H1 (cell line): ENCODE measurements at regions not wholly inside any gene's neighbourhood (a gene's known extent, or its start where the extent isn't known, plus 50 kb on each side); places are given as distances from the start of the nearest gene placed in this dataset.

ENCODE experiments used
- CTCF ChIA-PET: fragments of 300-600 bp; sonication (Branson Sonifier 250); formaldehyde crosslinking; loops from one replicate; lab custom pipeline; 2021; ENCODE audit not compliant: partially characterized antibody; lab: Charles Lee
- POLR2A ChIA-PET: fragments of 300-600 bp; sonication (Branson Sonifier 250); formaldehyde crosslinking; loops from one replicate; lab custom pipeline; 2021; ENCODE audit warnings: inconsistent platforms; ENCODE audit not compliant: partially characterized antibody; lab: Charles Lee
- DNase-seq, 2 experiments: peaks; one replicate each; pipeline versions ENCODE4 v3.0.0 to v3.0.0-alpha.2; 2010 to 2022; ENCODE audit warnings: low spot score in 2 of 2, low read depth in 1 of 2, mixed read lengths in 1 of 2
- FAIRE-seq: peaks from 2 replicates; lab custom pipeline; 2011; peaks lifted over from hg19 to GRCh38; lab: Jason Lieb, UNC
- H2AFZ ChIP-seq: 2 replicates; pipeline ENCODE4 v1.8.1; 2012; ENCODE audit warnings: low read length, inconsistent platforms
- H2AK5ac ChIP-seq: 2 replicates; pipeline ENCODE4 v1.6.1; 2013; ENCODE audit warnings: low read depth, low read length
- H2BK120ac ChIP-seq: replicated peaks from 2 replicates; pipeline ENCODE3; 2013; ENCODE audit warnings: low read depth, low read length, inconsistent platforms
- H2BK12ac ChIP-seq: 2 replicates; pipeline ENCODE4 v1.6.1; 2013; ENCODE audit warnings: low read depth, low read length
- H2BK15ac ChIP-seq: 2 replicates; pipeline ENCODE4 v1.6.1; 2013; ENCODE audit warnings: low read length
- H2BK20ac ChIP-seq: 2 replicates; pipeline ENCODE4 v1.6.1; 2013; ENCODE audit warnings: low read length
- H2BK5ac ChIP-seq: 2 replicates; pipeline ENCODE4 v1.6.1; 2013; ENCODE audit warnings: low read depth, low read length
- H3K14ac ChIP-seq: 2 replicates; pipeline ENCODE4 v1.6.1; 2013; ENCODE audit warnings: inconsistent platforms; ENCODE audit not compliant: insufficient read length
- H3K18ac ChIP-seq: 2 replicates; pipeline ENCODE4 v1.6.1; 2013; ENCODE audit warnings: low read length; ENCODE audit errors: extremely low read depth
- H3K23ac ChIP-seq: 2 replicates; pipeline ENCODE4 v1.6.1; 2013; ENCODE audit warnings: inconsistent platforms; ENCODE audit not compliant: insufficient read length
- H3K23me2 ChIP-seq: 2 replicates; pipeline ENCODE4 v1.6.1; 2013; ENCODE audit warnings: low read depth, low read length
- H3K27ac ChIP-seq: 2 replicates; pipeline ENCODE4 v1.6.1; 2011; ENCODE audit warnings: low read depth, low read length, inconsistent platforms
- H3K27me3 ChIP-seq, 4 experiments: replicated peaks in 1 of 4; 1 replicate in 1 of 4; 2 replicates in 3 of 4; pipeline versions ENCODE4 v1.6.1 to v1.8.1; 2011 to 2013; ENCODE audit warnings: low read length in 3 of 4, mild to moderate bottlenecking in 3 of 4, inconsistent platforms in 2 of 4, mixed read lengths in 2 of 4, moderate library complexity in 1 of 4; ENCODE audit not compliant: control insufficient read depth in 3 of 4, insufficient read depth in 3 of 4; ENCODE audit errors: extremely low read depth in 1 of 4
- H3K36me3 ChIP-seq, 4 experiments: 2 replicates each; pipeline versions ENCODE4 v1.6.1 to v1.8.1; 2011 to 2013; ENCODE audit warnings: mild to moderate bottlenecking in 4 of 4, low read length in 3 of 4, moderate library complexity in 2 of 4, control low read depth in 1 of 4, inconsistent platforms in 1 of 4; ENCODE audit not compliant: insufficient read depth in 4 of 4, control insufficient read depth in 2 of 4
- H3K4ac ChIP-seq: replicated peaks from 2 replicates; pipeline ENCODE3; 2013; ENCODE audit warnings: low read length, low read depth, mixed read lengths, inconsistent platforms; ENCODE audit not compliant: insufficient read length
- H3K4me1 ChIP-seq, 4 experiments: replicated peaks in 1 of 4; 1 replicate in 1 of 4; 2 replicates in 3 of 4; pipeline versions ENCODE4 v1.6.1 to v1.8.1; 2011 to 2013; ENCODE audit warnings: low read length in 3 of 4, inconsistent platforms in 2 of 4, mixed read lengths in 1 of 4; ENCODE audit not compliant: insufficient read depth in 4 of 4, control insufficient read depth in 3 of 4
- H3K4me2 ChIP-seq, 2 experiments: 2 replicates each; pipeline versions ENCODE4 v1.6.1 to v1.8.1; 2011 to 2013; ENCODE audit warnings: low read depth in 2 of 2, low read length in 2 of 2, control low read depth in 1 of 2, inconsistent platforms in 1 of 2, mild to moderate bottlenecking in 1 of 2; ENCODE audit not compliant: insufficient read depth in 1 of 2
- H3K4me3 ChIP-seq, 4 experiments: fragments of 200-600, 300-600 bp in 1 of 4; sonication (generic), shearing (Covaris generic), sonication (Bioruptor Twin) in 1 of 4; 2 replicates each; pipeline versions ENCODE4 v1.5.1 to v1.8.1; 2011 to 2016; ENCODE audit warnings: low read length in 4 of 4, low read depth in 3 of 4, control low read depth in 2 of 4, inconsistent platforms in 2 of 4, mild to moderate bottlenecking in 2 of 4, mixed read lengths in 1 of 4, moderate library complexity in 1 of 4; ENCODE audit not compliant: insufficient read depth in 2 of 4; ENCODE audit errors: extremely low read depth in 1 of 4
- H3K56ac ChIP-seq: replicated peaks from 2 replicates; pipeline ENCODE3; 2013; ENCODE audit warnings: low read depth, mild to moderate bottlenecking, mixed read lengths, low read length, inconsistent platforms; ENCODE audit not compliant: insufficient read length
- H3K79me1 ChIP-seq: 2 replicates; pipeline ENCODE4 v1.6.1; 2013; ENCODE audit warnings: low read depth, low read length, control low read depth
- H3K79me2 ChIP-seq, 2 experiments: 2 replicates each; pipeline versions ENCODE4 v1.6.1 to v1.8.1; 2012 to 2013; ENCODE audit warnings: low read length in 2 of 2, mild to moderate bottlenecking in 2 of 2, inconsistent platforms in 1 of 2; ENCODE audit not compliant: insufficient read depth in 2 of 2, control insufficient read depth in 1 of 2
- H3K9ac ChIP-seq, 4 experiments: replicated peaks in 1 of 4; 1 replicate in 1 of 4; 2 replicates in 3 of 4; pipeline versions ENCODE4 v1.6.1 to v1.8.1; 2011 to 2013; ENCODE audit warnings: low read depth in 3 of 4, low read length in 3 of 4, control low read depth in 2 of 4, mild to moderate bottlenecking in 2 of 4, moderate library complexity in 2 of 4, inconsistent platforms in 1 of 4; ENCODE audit errors: extremely low read depth in 1 of 4
- H3K9me3 ChIP-seq, 2 experiments: 2 replicates each; pipeline versions ENCODE4 v1.6.1 to v1.8.1; 2012 to 2013; ENCODE audit warnings: mild to moderate bottlenecking in 2 of 2, moderate library complexity in 2 of 2, control low read depth in 1 of 2, inconsistent platforms in 1 of 2, low read depth in 1 of 2, low read length in 1 of 2, mixed read lengths in 1 of 2; ENCODE audit not compliant: insufficient read depth in 2 of 2
- H4K20me1 ChIP-seq, 2 experiments: replicated peaks in 1 of 2; 2 replicates each; pipeline versions ENCODE3 to v1.8.1; 2011 to 2013; ENCODE audit warnings: inconsistent platforms in 2 of 2, low read length in 2 of 2, mild to moderate bottlenecking in 1 of 2; ENCODE audit not compliant: insufficient read depth in 2 of 2, control insufficient read depth in 1 of 2
- H4K5ac ChIP-seq: 2 replicates; pipeline ENCODE4 v1.6.1; 2013; ENCODE audit warnings: low read length, low read depth, mixed read lengths, inconsistent platforms; ENCODE audit not compliant: insufficient read length
- H4K8ac ChIP-seq: 2 replicates; pipeline ENCODE4 v1.8.0; 2013; ENCODE audit warnings: mild to moderate bottlenecking, moderate library complexity, low read length, inconsistent platforms; ENCODE audit not compliant: insufficient read depth; ENCODE audit errors: extremely low read depth
- H4K91ac ChIP-seq: replicated peaks from 2 replicates; pipeline ENCODE3; 2013; ENCODE audit warnings: low read length, mixed read lengths, inconsistent platforms; ENCODE audit not compliant: insufficient read length
- CTBP2 ChIP-seq: IDR thresholded peaks from 2 replicates; pipeline ENCODE4 v1.7.0; 2011; ENCODE audit warnings: borderline replicate concordance, mild to moderate bottlenecking, moderate library complexity, mixed read lengths, low read length; ENCODE audit not compliant: insufficient read depth, insufficient read length
- HDAC2 ChIP-seq, 2 experiments: fragments of 300-600 bp in 1 of 2; sonication (generic) in 1 of 2; IDR thresholded peaks; 2 replicates each; pipeline ENCODE4 v1.6.1; 2011 to 2012; ENCODE audit warnings: low read depth in 2 of 2, low read length in 2 of 2, mild to moderate bottlenecking in 2 of 2, moderate library complexity in 2 of 2, borderline replicate concordance in 1 of 2, inconsistent platforms in 1 of 2
- HDAC6 ChIP-seq: IDR thresholded peaks from one replicate; pipeline ENCODE4 v1.7.1; 2012; ENCODE audit warnings: low read depth, mild to moderate bottlenecking, inconsistent platforms, low read length, moderate library complexity
- RBBP5 ChIP-seq: IDR thresholded peaks from 2 replicates; pipeline ENCODE4 v1.7.1; 2012; ENCODE audit warnings: low read depth, mild to moderate bottlenecking, inconsistent platforms, low read length, moderate library complexity, borderline replicate concordance
- SIX5 ChIP-seq: IDR thresholded peaks from 2 replicates; pipeline ENCODE4 v1.6.1; 2011; ENCODE audit warnings: mild to moderate bottlenecking, low read depth, low read length

DNA sequence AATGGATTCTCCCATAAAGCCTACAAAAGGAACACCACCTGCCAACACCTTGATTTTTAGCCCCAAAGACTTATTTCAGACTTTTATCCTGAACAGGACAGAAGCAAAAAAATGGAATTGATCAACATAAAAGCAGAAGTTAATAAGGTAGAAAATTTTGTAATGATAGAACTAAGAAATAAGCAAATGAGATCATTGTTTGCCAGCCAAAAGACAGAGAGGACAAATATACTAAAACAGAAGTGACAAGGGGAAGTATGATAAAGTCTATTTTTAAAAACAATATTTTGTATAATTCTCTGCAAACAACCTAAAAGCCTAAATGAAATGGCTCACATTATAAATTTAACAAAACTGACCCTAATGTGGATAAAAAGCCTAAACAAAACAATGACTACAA, 110.5 kb upstream of the PRSS3 start:
- ChIA-PET CTCF (no interaction called here), POLR2A (no interaction called here)
- Histone ChIP-seq H4K8ac (no peak overlapping the region), H2BK120ac (no peak overlapping the region), H2AK5ac (no peak overlapping the region), H3K4me1 (no peaks in the 10 kb centered on the region), H2AFZ (no peak overlapping the region), H2BK20ac (no peak overlapping the region), H3K56ac (no peak overlapping the region), H3K23ac (no peak overlapping the region), H3K9me3 (no peaks in the 10 kb centered on the region), H2BK12ac (no peak overlapping the region), H4K5ac (no peak overlapping the region), H4K20me1 (no peaks in the 10 kb centered on the region), H3K79me2 (no peaks in the 10 kb centered on the region), H4K91ac (no peak overlapping the region), H3K4me2 (no peak overlapping the region), H3K27me3 (no peaks in the 10 kb centered on the region), H3K4ac (no peak overlapping the region), H2BK5ac (no peak overlapping the region), H3K4me3 (no peak overlapping the region), H3K9ac (no peak overlapping the region), H3K27ac (no peak overlapping the region), H3K18ac (no peak overlapping the region), H3K23me2 (no peaks in the 10 kb centered on the region), H2BK15ac (no peak overlapping the region), H3K79me1 (no peaks in the 10 kb centered on the region), H3K14ac (no peak overlapping the region), H3K36me3 (no peaks in the 10 kb centered on the region)
- FAIRE-seq = no peak
- no peak for DNase-seq
- TF ChIP-seq HDAC6 (no peak), CTBP2 (no peak), RBBP5 (no peak), HDAC2 (IDR thresholded peaks at IDR 0.05; ENCODE audit: borderline replicate concordance in 1 of 2, low read depth in 2 of 2, low read length in 2 of 2) (no peak), SIX5 (no peak)
